Liver (tissue), 3 donors: ENCODE measurements at regions not wholly inside any gene's neighbourhood (a gene's known extent, or its start where the extent isn't known, plus 50 kb on each side); places are given as distances from the start of the nearest gene placed in this dataset.

Source experiments
- CTCF ChIP-seq: fragments of 150-350 bp; IDR thresholded peaks from 2 replicates; pipeline ENCODE4 v1.5.1; 2017; ENCODE audit warnings: improper control_type of control experiment, low read depth, low read length; ENCODE audit not compliant: missing input control
- HNF4G ChIP-seq: IDR thresholded peaks from 2 replicates; pipeline ENCODE4 v1.6.1; 2016; ENCODE audit warnings: antibody characterized with exemption
- RAD21 ChIP-seq, 2 donors: IDR thresholded peaks; 2 replicates each; pipeline ENCODE4 v1.6.1; 2016; ENCODE audit warnings: antibody characterized with exemption in 2 of 2, mild to moderate bottlenecking in 2 of 2
- SP1 ChIP-seq: IDR thresholded peaks from 2 replicates; pipeline ENCODE4 v1.6.1; 2018; ENCODE audit warnings: antibody characterized with exemption, mild to moderate bottlenecking
- donor health status: healthy.
- donor health status: healthy.

DNA sequence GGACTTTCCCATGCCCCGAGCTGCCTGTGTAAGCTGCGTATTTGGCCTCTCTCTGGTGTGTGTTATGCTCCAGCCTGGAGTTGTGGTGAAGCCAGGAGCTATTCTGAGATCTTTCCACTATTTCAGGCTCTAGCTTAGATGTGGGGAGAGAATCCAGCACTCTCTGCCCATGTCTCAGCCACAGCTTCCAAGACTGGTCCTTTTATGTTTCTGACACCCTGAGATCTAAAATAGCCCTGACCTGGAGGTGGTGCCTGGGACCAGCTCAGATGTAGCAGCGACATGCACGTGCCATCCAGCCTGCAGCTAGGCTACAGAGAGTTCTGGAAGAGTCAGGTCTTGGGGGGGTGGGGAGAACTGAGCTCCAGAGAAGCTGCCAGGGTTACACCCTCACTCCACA lies 76.5 kb downstream of the TENT5C start:
- no peak for TF ChIP-seq CTCF
- TF ChIP-seq RAD21 (IDR thresholded peaks at IDR 0.05): no peak
- TF ChIP-seq SP1: no peak
- no peak for TF ChIP-seq HNF4G
